Activated naive CD8-positive, alpha-beta T cell treated with anti-CD3 and anti-CD28 coated beads, Interleukin-2, amount 50 U/mL, for 24 hours (primary cell): ENCODE measurements at regions not wholly inside any gene's neighbourhood (a gene's known extent, or its start where the extent isn't known, plus 50 kb on each side); places are given as distances from the start of the nearest gene placed in this dataset.

ENCODE experiments used
- ATAC-seq: fragments of 150-1000 bp; cut with Tn5 transposase; one replicate; pipeline ENCODE4 v1.10.0; 2021
- DNase-seq: peaks from one replicate; pipeline ENCODE4 v3.0.0; 2021
- H3K27ac Mint-ChIP-seq: one replicate; pipeline ENCODE4 v1.8.0; 2021; ENCODE audit warnings: mild to moderate bottlenecking, mixed read lengths
- H3K27me3 Mint-ChIP-seq: one replicate; pipeline ENCODE4 v1.8.0; 2021; ENCODE audit warnings: mixed read lengths
- H3K36me3 Mint-ChIP-seq: one replicate; pipeline ENCODE4 v1.8.0; 2021; ENCODE audit warnings: low read depth, mixed read lengths
- H3K4me1 Mint-ChIP-seq: one replicate; pipeline ENCODE4 v1.8.0; 2021; ENCODE audit warnings: mixed read lengths
- H3K4me3 Mint-ChIP-seq: one replicate; pipeline ENCODE4 v1.8.0; 2021; ENCODE audit warnings: mild to moderate bottlenecking, moderate library complexity, mixed read lengths
- H3K9me3 Mint-ChIP-seq: one replicate; pipeline ENCODE4 v1.8.0; 2021; ENCODE audit warnings: mixed read lengths

DNA sequence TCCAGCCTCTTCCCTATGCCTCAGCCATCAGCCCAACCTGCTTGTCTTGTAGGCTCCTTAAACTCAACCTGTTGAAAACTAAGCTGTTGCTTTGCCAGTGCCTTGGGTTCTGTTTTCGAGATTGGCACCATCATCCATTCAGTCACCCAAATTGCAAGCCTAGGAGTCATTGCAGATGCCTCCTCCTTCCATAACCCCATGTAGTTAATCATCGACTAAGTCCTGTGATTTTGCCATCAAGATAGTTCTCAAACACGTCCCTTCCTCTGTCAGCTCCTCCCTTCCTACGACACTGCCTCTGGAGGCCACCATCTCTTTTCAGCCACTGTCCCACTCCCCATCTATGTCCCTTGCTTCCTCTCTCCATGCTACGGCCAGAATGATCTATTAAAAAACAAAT lies 168.1 kb downstream of the RAB11FIP2 start:
- no peak overlapping the region for H3K4me3 Mint-ChIP-seq
- DNase-seq (no peak), ATAC-seq (no peak)
- no peak overlapping the region for H3K27ac Mint-ChIP-seq
- H3K27me3 Mint-ChIP-seq: peaks cover 11% of the 10 kb centered on the region
- no peaks in the 10 kb centered on the region for H3K4me1 Mint-ChIP-seq
- no peaks in the 10 kb centered on the region for H3K9me3 Mint-ChIP-seq
- no peaks in the 10 kb centered on the region for H3K36me3 Mint-ChIP-seq

GRCh38 chr10:117884093-117884492 lies 162.6 kb downstream of the RAB11FIP2 start:
- Mint-ChIP-seq H3K36me3 (no peaks in the 10 kb centered on the region), H3K27ac (no peak overlapping the region), H3K4me1 (no peaks in the 10 kb centered on the region), H3K9me3 (no peaks in the 10 kb centered on the region), H3K27me3 (peaks cover 11% of the 10 kb centered on the region), H3K4me3 (no peak overlapping the region)
- DNase-seq: peak; percentile 5
- peak; percentile 40 for ATAC-seq

GRCh38 chr10:117884592-117884991 lies 162.1 kb downstream of the RAB11FIP2 start:
- no peak for DNase-seq
- H3K4me3 Mint-ChIP-seq: no peak overlapping the region
- H3K9me3 Mint-ChIP-seq: no peaks in the 10 kb centered on the region
- H3K4me1 Mint-ChIP-seq: no peaks in the 10 kb centered on the region
- peaks cover 12% of the 10 kb centered on the region for H3K27me3 Mint-ChIP-seq
- H3K27ac Mint-ChIP-seq: no peak overlapping the region
- no peak for ATAC-seq
- no peaks in the 10 kb centered on the region for H3K36me3 Mint-ChIP-seq

DNA sequence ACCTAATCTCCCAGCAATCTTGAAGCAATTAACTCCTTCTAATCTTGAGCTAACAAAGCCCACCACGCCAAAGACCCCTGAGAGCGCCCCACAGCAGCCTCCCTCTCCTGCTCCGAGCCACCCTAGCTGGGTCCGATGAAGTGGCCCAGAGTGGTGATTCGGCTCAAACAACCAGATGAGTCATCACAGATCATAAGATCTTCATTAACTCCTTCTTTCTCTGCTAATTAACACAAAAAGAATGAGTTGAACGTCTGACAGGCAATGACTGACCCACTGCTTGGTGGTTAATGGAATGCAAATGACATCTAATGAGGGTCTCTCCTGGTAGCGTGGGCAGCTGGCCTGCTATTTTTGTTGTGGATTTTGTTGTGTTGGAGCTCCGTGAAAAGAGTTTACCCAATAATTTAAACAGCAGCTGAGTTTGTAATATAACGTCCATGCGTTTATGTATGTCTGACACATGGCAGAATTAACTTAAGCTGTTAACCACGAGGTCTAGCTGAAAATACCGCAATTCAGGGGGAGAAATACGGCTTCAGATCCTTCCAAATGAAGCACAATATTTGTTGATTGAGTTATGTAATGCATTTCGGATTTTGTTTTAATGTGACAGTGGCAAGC lies 161.4 kb downstream of the RAB11FIP2 start:
- Mint-ChIP-seq H3K27ac (no peak overlapping the region), H3K9me3 (no peaks in the 10 kb centered on the region), H3K4me3 (no peak overlapping the region), H3K36me3 (no peaks in the 10 kb centered on the region), H3K4me1 (no peaks in the 10 kb centered on the region), H3K27me3 (peaks cover 12% of the 10 kb centered on the region)
- DNase-seq: no peak
- ATAC-seq: no peak

DNA sequence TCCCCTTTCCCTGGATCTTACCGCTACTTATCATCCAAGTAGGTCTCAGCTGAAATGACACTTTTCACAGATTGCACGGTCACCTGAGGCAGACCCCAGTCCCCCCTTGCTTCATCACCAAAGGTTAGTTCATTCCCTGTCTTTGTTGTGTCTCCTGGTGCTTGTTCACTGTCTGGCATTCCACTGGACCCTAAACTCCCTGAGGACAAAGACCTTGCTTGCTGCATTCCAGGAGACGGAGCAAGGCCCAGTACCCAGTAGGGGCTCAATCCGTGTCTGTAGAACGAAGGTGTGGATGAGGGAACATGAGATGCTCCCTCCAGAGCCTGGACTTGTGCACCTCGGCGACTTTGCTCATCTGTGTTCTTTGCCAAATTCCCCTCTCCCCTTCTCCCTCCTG lies 160.0 kb downstream of the RAB11FIP2 start:
- Mint-ChIP-seq H3K9me3 (no peaks in the 10 kb centered on the region), H3K36me3 (no peaks in the 10 kb centered on the region), H3K27me3 (peaks cover 10% of the 10 kb centered on the region), H3K27ac (no peak overlapping the region), H3K4me3 (no peak overlapping the region), H3K4me1 (no peaks in the 10 kb centered on the region)
- no peak for ATAC-seq
- DNase-seq: no peak

DNA sequence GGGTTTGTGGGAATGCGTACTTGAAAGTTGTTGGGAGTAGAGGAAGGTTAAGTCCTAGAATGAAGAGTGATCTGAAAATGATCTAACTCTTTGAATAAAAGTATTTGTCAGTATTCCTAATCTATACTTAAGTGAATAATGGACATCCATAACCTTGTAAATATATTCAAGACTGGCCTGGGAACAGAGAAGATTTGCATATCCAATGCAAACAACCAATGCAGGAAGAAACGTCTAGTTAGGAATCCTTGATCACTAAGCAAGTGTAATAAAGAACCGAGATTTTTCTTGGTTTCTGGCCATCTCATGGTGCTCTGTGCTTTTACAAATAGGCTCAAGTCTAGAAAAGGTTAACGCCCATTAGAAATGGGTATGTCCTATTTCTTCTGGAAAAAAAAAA lies 157.1 kb downstream of the RAB11FIP2 start:
- H3K27me3 Mint-ChIP-seq: peaks cover 15% of the 10 kb centered on the region
- H3K4me3 Mint-ChIP-seq: no peak overlapping the region
- H3K4me1 Mint-ChIP-seq: no peaks in the 10 kb centered on the region
- no peaks in the 10 kb centered on the region for H3K36me3 Mint-ChIP-seq
- no peak overlapping the region for H3K27ac Mint-ChIP-seq
- no peak for DNase-seq
- H3K9me3 Mint-ChIP-seq: no peaks in the 10 kb centered on the region
- no peak for ATAC-seq

- H3K4me1 Mint-ChIP-seq: no peaks in the 10 kb centered on the region
- H3K9me3 Mint-ChIP-seq: peaks cover 8% of the 10 kb centered on the region
- no peak overlapping the region for H3K27ac Mint-ChIP-seq
- no peak for DNase-seq
- ATAC-seq: no peak
- H3K36me3 Mint-ChIP-seq: no peaks in the 10 kb centered on the region
- peaks cover 15% of the 10 kb centered on the region for H3K27me3 Mint-ChIP-seq
- no peak overlapping the region for H3K4me3 Mint-ChIP-seq
These were observed 154.0 kb downstream of the RAB11FIP2 start for GRCh38 chr10:117892681-117893220.

DNA sequence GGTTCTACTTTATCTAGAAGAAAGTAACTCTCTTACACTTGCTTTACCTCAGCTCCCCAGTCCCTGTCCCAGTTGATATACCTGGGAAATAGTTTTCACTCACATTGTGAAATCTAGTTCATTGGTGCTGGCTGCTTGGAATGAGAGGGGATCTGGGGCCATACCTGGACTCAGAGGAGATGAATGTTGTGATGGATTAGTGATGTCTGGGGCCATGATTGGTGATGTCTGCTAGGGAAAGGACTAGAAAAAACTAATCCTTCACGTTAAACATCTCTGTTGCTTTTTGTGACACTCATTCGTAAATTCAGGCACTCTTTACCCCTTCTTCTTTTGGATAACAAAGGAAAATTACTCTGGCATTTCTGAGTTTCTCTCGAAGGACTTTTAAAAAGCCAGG lies 152.4 kb downstream of the RAB11FIP2 start:
- H3K9me3 Mint-ChIP-seq: peaks cover 8% of the 10 kb centered on the region
- peaks cover 15% of the 10 kb centered on the region for H3K27me3 Mint-ChIP-seq
- H3K27ac Mint-ChIP-seq: no peak overlapping the region
- no peak for ATAC-seq
- no peaks in the 10 kb centered on the region for H3K4me1 Mint-ChIP-seq
- no peak for DNase-seq
- H3K36me3 Mint-ChIP-seq: no peaks in the 10 kb centered on the region
- no peak overlapping the region for H3K4me3 Mint-ChIP-seq

GRCh38 chr10:117896517-117896916 lies 150.2 kb downstream of the RAB11FIP2 start:
- no peaks in the 10 kb centered on the region for H3K36me3 Mint-ChIP-seq
- ATAC-seq (no peak), DNase-seq (no peak)
- no peak overlapping the region for H3K27ac Mint-ChIP-seq
- H3K9me3 Mint-ChIP-seq: peaks cover 8% of the 10 kb centered on the region
- H3K4me3 Mint-ChIP-seq: no peak overlapping the region
- H3K4me1 Mint-ChIP-seq: no peaks in the 10 kb centered on the region
- peaks cover 13% of the 10 kb centered on the region for H3K27me3 Mint-ChIP-seq

DNA sequence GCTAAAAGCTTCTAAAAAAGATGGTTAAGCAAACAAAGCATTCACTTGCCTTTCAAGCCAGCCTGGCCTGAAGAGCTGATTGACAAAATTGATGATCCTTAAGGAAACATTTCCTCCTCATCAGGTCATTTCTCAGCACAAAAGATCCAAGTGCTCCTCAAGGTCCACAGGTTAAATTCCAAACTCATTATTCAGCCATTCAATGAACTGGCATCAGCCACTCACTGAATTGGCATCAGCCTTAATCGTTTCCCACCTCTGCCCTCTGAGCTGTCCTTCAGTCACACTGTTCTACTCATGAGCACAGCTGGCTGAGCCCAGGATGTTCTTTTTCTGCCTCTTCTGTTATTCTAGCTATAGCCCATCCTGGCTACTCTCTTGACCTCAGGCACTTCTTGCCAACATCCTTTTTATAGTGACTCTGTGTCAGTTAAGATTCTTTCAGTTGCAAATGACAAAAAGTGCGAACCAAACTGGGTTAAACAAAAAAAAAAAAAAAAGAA lies 147.5 kb downstream of the RAB11FIP2 start:
- H3K4me3 Mint-ChIP-seq: no peak overlapping the region
- ATAC-seq (no peak), DNase-seq (no peak)
- no peaks in the 10 kb centered on the region for H3K4me1 Mint-ChIP-seq
- peaks cover 8% of the 10 kb centered on the region for H3K9me3 Mint-ChIP-seq
- no peak overlapping the region for H3K27ac Mint-ChIP-seq
- H3K27me3 Mint-ChIP-seq: peaks cover 7% of the 10 kb centered on the region
- H3K36me3 Mint-ChIP-seq: no peaks in the 10 kb centered on the region

GRCh38 chr10:117900280-117900679 lies 146.5 kb downstream of the RAB11FIP2 start:
- Mint-ChIP-seq H3K4me3 (no peak overlapping the region), H3K36me3 (no peaks in the 10 kb centered on the region), H3K4me1 (no peaks in the 10 kb centered on the region), H3K27me3 (peaks cover 16% of the 10 kb centered on the region), H3K27ac (no peak overlapping the region), H3K9me3 (peaks cover 8% of the 10 kb centered on the region)
- ATAC-seq: no peak
- DNase-seq: no peak

- Mint-ChIP-seq H3K9me3 (no peaks in the 10 kb centered on the region), H3K4me3 (no peak overlapping the region), H3K4me1 (no peaks in the 10 kb centered on the region), H3K27me3 (peaks cover 28% of the 10 kb centered on the region), H3K36me3 (no peaks in the 10 kb centered on the region), H3K27ac (no peak overlapping the region)
- ATAC-seq (no peak), DNase-seq (no peak)
These were observed 142.9 kb downstream of the RAB11FIP2 start for GRCh38 chr10:117903854-117904253.

- ATAC-seq: peak; percentile 20
- Mint-ChIP-seq H3K36me3 (no peaks in the 10 kb centered on the region), H3K27me3 (peaks cover 28% of the 10 kb centered on the region), H3K4me1 (no peaks in the 10 kb centered on the region), H3K27ac (no peak overlapping the region), H3K4me3 (no peak overlapping the region), H3K9me3 (no peaks in the 10 kb centered on the region)
- DNase-seq: no peak
These were observed 141.3 kb downstream of the RAB11FIP2 start for GRCh38 chr10:117905404-117905803.

GRCh38 chr10:117911684-117912083 lies 135.1 kb downstream of the RAB11FIP2 start:
- DNase-seq (no peak), ATAC-seq (no peak)
- no peak overlapping the region for H3K27ac Mint-ChIP-seq
- H3K4me1 Mint-ChIP-seq: no peaks in the 10 kb centered on the region
- H3K36me3 Mint-ChIP-seq: no peaks in the 10 kb centered on the region
- H3K27me3 Mint-ChIP-seq: peaks cover 14% of the 10 kb centered on the region
- no peaks in the 10 kb centered on the region for H3K9me3 Mint-ChIP-seq
- no peak overlapping the region for H3K4me3 Mint-ChIP-seq

GRCh38 chr10:117914334-117914733 lies 132.4 kb downstream of the RAB11FIP2 start:
- H3K4me3 Mint-ChIP-seq: no peak overlapping the region
- no peaks in the 10 kb centered on the region for H3K9me3 Mint-ChIP-seq
- peaks cover 13% of the 10 kb centered on the region for H3K27me3 Mint-ChIP-seq
- no peak overlapping the region for H3K27ac Mint-ChIP-seq
- no peaks in the 10 kb centered on the region for H3K36me3 Mint-ChIP-seq
- ATAC-seq: no peak
- DNase-seq: no peak
- H3K4me1 Mint-ChIP-seq: no peaks in the 10 kb centered on the region

DNA sequence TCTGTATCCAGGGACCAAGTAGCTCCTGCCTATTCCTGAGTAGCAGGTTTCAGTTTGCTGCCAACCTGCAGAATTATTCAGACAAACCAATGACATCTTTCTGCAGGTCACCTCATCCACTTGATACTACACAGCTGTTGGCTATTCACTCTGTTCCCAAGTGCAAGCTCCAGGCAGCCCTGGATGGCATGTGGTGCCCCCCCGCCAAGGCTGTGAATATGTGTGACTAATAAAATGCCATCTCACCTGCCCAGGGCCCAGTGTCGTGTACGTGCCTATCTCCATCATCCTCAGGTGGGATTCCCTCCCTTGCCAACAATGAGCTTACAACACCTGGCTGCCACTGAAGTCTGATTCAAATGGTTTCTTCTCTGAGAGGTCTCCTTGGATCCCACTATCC lies 125.8 kb downstream of the RAB11FIP2 start:
- Mint-ChIP-seq H3K27ac (no peak overlapping the region), H3K27me3 (peaks cover 5% of the 10 kb centered on the region), H3K9me3 (no peaks in the 10 kb centered on the region), H3K4me1 (no peaks in the 10 kb centered on the region), H3K4me3 (no peak overlapping the region), H3K36me3 (no peaks in the 10 kb centered on the region)
- no peak for ATAC-seq
- DNase-seq: no peak
